ENCODE measurements at regions not wholly inside any gene's neighbourhood (a gene's known extent, or its start where the extent isn't known, plus 50 kb on each side); places are given as distances from the start of the nearest gene placed in this dataset.

- no peak overlapping the region for H3K4me3 Mint-ChIP-seq
- no peaks in the 10 kb centered on the region for H3K27me3 Mint-ChIP-seq
- no peaks in the 10 kb centered on the region for H3K4me1 Mint-ChIP-seq (ENCODE audit: low read depth)
- H3K36me3 Mint-ChIP-seq (ENCODE audit: low read depth): no peaks in the 10 kb centered on the region
- H3K27ac Mint-ChIP-seq: no peak overlapping the region
- no peaks in the 10 kb centered on the region for H3K9me3 Mint-ChIP-seq
- no peak for DNase-seq
Observed at GRCh38 chr22:48365386-48365785, 1462.3 kb downstream of the BRD1 start.

GRCh38 chr22:48362721-48363404 lies 1464.8 kb downstream of the BRD1 start:
- Mint-ChIP-seq H3K27ac (no peak overlapping the region), H3K36me3 (ENCODE audit: low read depth) (no peaks in the 10 kb centered on the region), H3K9me3 (no peaks in the 10 kb centered on the region), H3K4me3 (no peak overlapping the region), H3K4me1 (ENCODE audit: low read depth) (no peaks in the 10 kb centered on the region), H3K27me3 (no peaks in the 10 kb centered on the region)
- DNase-seq: no peak

GRCh38 chr22:48361099-48361639 lies 1466.5 kb downstream of the BRD1 start:
- Mint-ChIP-seq H3K36me3 (ENCODE audit: low read depth) (no peaks in the 10 kb centered on the region), H3K4me1 (ENCODE audit: low read depth) (no peaks in the 10 kb centered on the region), H3K9me3 (no peaks in the 10 kb centered on the region), H3K27ac (no peak overlapping the region), H3K4me3 (no peak overlapping the region), H3K27me3 (peaks cover 12% of the 10 kb centered on the region)
- DNase-seq: no peak

GRCh38 chr22:48359613-48359965 lies 1468.1 kb downstream of the BRD1 start:
- no peaks in the 10 kb centered on the region for H3K36me3 Mint-ChIP-seq (ENCODE audit: low read depth)
- no peaks in the 10 kb centered on the region for H3K4me1 Mint-ChIP-seq (ENCODE audit: low read depth)
- no peaks in the 10 kb centered on the region for H3K9me3 Mint-ChIP-seq
- H3K4me3 Mint-ChIP-seq: no peak overlapping the region
- H3K27me3 Mint-ChIP-seq: peaks cover 13% of the 10 kb centered on the region
- no peak overlapping the region for H3K27ac Mint-ChIP-seq
- no peak for DNase-seq

GRCh38 chr22:48358886-48359612 lies 1468.6 kb downstream of the BRD1 start:
- Mint-ChIP-seq H3K27me3 (peaks cover 13% of the 10 kb centered on the region), H3K4me1 (ENCODE audit: low read depth) (no peaks in the 10 kb centered on the region), H3K36me3 (ENCODE audit: low read depth) (no peaks in the 10 kb centered on the region), H3K4me3 (no peak overlapping the region), H3K27ac (no peak overlapping the region), H3K9me3 (no peaks in the 10 kb centered on the region)
- DNase-seq: no peak

- DNase-seq: no peak
- H3K4me1 Mint-ChIP-seq (ENCODE audit: low read depth): no peaks in the 10 kb centered on the region
- peaks cover 17% of the 10 kb centered on the region for H3K27me3 Mint-ChIP-seq
- no peak overlapping the region for H3K4me3 Mint-ChIP-seq
- H3K36me3 Mint-ChIP-seq (ENCODE audit: low read depth): no peaks in the 10 kb centered on the region
- no peaks in the 10 kb centered on the region for H3K9me3 Mint-ChIP-seq
- no peak overlapping the region for H3K27ac Mint-ChIP-seq
Observed at GRCh38 chr22:48357961-48358360, 1469.7 kb downstream of the BRD1 start.

- Mint-ChIP-seq H3K36me3 (ENCODE audit: low read depth) (no peaks in the 10 kb centered on the region), H3K9me3 (no peaks in the 10 kb centered on the region), H3K4me1 (ENCODE audit: low read depth) (no peaks in the 10 kb centered on the region), H3K27me3 (peaks cover 17% of the 10 kb centered on the region), H3K27ac (no peak overlapping the region), H3K4me3 (no peak overlapping the region)
- DNase-seq: no peak
Observed at GRCh38 chr22:48357196-48357595, 1470.5 kb downstream of the BRD1 start.

- H3K27ac Mint-ChIP-seq: no peak overlapping the region
- no peaks in the 10 kb centered on the region for H3K36me3 Mint-ChIP-seq (ENCODE audit: low read depth)
- DNase-seq: no peak
- no peak overlapping the region for H3K4me3 Mint-ChIP-seq
- peaks cover 17% of the 10 kb centered on the region for H3K27me3 Mint-ChIP-seq
- no peaks in the 10 kb centered on the region for H3K4me1 Mint-ChIP-seq (ENCODE audit: low read depth)
- H3K9me3 Mint-ChIP-seq: no peaks in the 10 kb centered on the region
Observed at GRCh38 chr22:48356731-48357130, 1470.9 kb downstream of the BRD1 start.

GRCh38 chr22:48354096-48354495 lies 1473.6 kb downstream of the BRD1 start:
- Mint-ChIP-seq H3K27me3 (peaks cover 17% of the 10 kb centered on the region), H3K4me3 (no peak overlapping the region), H3K4me1 (ENCODE audit: low read depth) (no peaks in the 10 kb centered on the region), H3K9me3 (no peaks in the 10 kb centered on the region), H3K36me3 (ENCODE audit: low read depth) (no peaks in the 10 kb centered on the region), H3K27ac (no peak overlapping the region)
- DNase-seq: no peak

- Mint-ChIP-seq H3K9me3 (no peaks in the 10 kb centered on the region), H3K4me1 (ENCODE audit: low read depth) (no peaks in the 10 kb centered on the region), H3K27me3 (peaks cover 17% of the 10 kb centered on the region), H3K4me3 (no peak overlapping the region), H3K27ac (no peak overlapping the region), H3K36me3 (ENCODE audit: low read depth) (no peaks in the 10 kb centered on the region)
- DNase-seq: no peak
Observed at GRCh38 chr22:48353116-48353947, 1474.3 kb downstream of the BRD1 start.

- H3K9me3 Mint-ChIP-seq: no peaks in the 10 kb centered on the region
- H3K27ac Mint-ChIP-seq: no peak overlapping the region
- no peak overlapping the region for H3K4me3 Mint-ChIP-seq
Observed at GRCh38 chr22:48352086-48352911, 1475.4 kb downstream of the BRD1 start.

GRCh38 chr22:48351376-48352085 lies 1476.1 kb downstream of the BRD1 start:
- no peak overlapping the region for H3K27ac Mint-ChIP-seq
- H3K4me1 Mint-ChIP-seq (ENCODE audit: low read depth): no peaks in the 10 kb centered on the region
- no peaks in the 10 kb centered on the region for H3K36me3 Mint-ChIP-seq (ENCODE audit: low read depth)
- H3K9me3 Mint-ChIP-seq: no peaks in the 10 kb centered on the region
- DNase-seq: no peak
- peaks cover 8% of the 10 kb centered on the region for H3K27me3 Mint-ChIP-seq
- H3K4me3 Mint-ChIP-seq: no peak overlapping the region

More at GRCh38 chr22:48352086-48352911, 1475.4 kb downstream of the BRD1 start:
- no peaks in the 10 kb centered on the region for H3K36me3 Mint-ChIP-seq (ENCODE audit: low read depth)
- peaks cover 14% of the 10 kb centered on the region for H3K27me3 Mint-ChIP-seq
- no peak for DNase-seq
- H3K4me1 Mint-ChIP-seq (ENCODE audit: low read depth): no peaks in the 10 kb centered on the region

- Mint-ChIP-seq H3K4me3 (no peak overlapping the region), H3K27me3 (peaks cover 3% of the 10 kb centered on the region), H3K4me1 (ENCODE audit: low read depth) (no peaks in the 10 kb centered on the region), H3K27ac (no peak overlapping the region), H3K36me3 (ENCODE audit: low read depth) (no peaks in the 10 kb centered on the region), H3K9me3 (no peaks in the 10 kb centered on the region)
- no peak for DNase-seq
Observed at GRCh38 chr22:48350456-48350855, 1477.2 kb downstream of the BRD1 start.

Measured in activated T-cell treated with anti-CD3 and anti-CD28 coated beads, Interleukin-2, amount 50 U/mL, for 24 hours (primary cell).